ENCODE measurements at regions not wholly inside any gene's neighbourhood (a gene's known extent, or its start where the extent isn't known, plus 50 kb on each side); places are given as distances from the start of the nearest gene placed in this dataset.

DNA sequence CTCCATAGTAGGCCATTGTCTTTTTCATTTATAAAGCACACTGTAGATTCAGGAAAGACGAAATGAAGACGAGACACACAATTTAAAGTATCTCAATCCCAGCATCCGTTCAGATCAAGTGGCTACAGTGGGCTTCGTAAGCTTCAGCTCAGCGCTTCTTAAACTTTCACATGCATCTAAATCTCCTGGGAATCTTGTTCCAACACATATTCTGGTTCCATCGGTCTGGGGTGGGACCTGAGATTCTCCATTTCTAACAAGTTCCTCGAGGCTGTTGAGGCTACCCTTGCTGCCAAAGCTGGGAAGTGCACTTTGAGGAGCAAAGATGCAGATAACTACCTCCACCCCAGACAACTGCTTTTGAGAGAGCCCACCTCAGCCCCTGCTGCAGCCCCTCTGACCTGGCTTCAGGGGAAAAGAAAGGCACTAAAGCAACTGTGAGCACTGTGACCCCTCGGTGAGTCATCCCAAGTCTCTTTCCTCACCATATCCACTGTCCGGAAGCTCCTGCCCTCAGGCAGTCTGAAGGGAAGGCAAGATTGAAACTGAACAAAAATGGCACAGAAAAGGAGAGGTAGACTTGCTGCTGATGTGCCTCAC is 201.1 kb upstream of the FBXO11 start:
- DNase-seq (ENCODE audit: low spot score): no peak

DNA sequence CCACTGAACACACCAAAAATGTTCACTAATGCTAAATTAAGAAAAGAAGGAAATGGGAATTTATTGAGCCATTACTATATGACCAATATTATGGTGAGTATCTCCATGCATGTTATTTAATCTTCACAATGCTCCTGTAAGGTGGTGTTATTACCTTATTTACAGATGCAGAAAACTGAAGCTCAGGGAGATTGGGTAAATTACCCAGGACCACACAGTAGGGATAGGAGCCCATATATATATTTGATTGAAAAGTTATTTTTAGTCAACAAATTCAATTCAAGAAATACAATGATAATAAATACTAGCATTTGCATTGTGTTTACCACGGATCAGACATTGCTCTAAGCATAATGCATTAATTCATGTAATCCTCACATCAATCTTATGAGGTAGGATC is 202.2 kb upstream of the FBXO11 start:
- DNase-seq (ENCODE audit: low spot score): no peak

DNA sequence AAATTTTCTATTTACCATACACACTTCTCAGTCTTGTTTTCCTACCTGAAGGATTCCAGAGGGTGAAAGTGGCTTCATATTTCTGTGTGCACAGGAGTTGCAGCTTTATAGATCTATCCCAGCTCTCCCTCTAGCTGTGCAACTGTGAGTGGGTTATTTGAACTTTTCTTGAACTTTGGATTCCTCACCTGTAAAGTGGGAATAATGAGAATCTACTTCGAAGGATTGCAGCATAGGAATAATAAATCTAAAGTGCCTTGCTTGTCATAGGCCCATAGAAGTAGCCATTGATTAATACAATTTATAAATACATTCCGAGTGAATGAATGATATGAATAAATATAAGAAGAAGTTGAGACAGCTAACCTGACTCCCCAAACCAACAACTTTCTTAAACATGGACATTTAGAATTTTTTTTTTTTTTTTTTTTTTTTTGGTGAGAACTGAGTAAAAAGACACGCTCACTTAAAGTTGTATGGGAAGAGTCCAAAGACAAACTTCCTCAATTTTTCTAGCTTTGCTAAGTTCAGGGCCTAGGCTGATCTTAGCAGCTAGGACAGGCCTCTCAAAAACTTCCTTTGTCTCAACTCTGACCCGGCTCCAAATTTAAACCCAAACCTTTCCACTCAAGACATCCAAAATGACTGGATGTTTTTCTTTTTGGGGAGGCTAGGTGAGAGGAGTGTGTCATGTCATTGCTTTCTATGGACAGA is 203.3 kb upstream of the FBXO11 start:
- no peak for DNase-seq (ENCODE audit: low spot score)

DNA sequence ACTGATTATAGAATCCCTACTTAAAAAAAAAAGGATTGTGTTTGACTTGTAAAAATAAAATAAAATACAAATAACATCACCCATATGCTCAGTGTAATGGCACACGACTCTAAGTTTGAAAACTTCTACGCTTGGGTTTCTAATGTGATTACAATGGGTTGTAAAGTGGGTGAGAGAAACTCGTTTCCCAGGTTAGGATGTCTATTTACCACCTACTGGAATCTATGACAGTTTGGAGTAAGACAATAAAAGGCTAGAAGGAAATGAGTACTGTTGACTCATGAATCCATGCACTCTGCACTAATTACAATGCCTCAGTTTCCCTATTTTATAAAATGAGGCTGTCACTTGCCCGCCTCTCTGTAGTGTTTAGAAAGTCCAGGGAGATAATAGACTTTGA is 204.0 kb upstream of the FOXN2 start:
- no peak for DNase-seq (ENCODE audit: low spot score)

DNA sequence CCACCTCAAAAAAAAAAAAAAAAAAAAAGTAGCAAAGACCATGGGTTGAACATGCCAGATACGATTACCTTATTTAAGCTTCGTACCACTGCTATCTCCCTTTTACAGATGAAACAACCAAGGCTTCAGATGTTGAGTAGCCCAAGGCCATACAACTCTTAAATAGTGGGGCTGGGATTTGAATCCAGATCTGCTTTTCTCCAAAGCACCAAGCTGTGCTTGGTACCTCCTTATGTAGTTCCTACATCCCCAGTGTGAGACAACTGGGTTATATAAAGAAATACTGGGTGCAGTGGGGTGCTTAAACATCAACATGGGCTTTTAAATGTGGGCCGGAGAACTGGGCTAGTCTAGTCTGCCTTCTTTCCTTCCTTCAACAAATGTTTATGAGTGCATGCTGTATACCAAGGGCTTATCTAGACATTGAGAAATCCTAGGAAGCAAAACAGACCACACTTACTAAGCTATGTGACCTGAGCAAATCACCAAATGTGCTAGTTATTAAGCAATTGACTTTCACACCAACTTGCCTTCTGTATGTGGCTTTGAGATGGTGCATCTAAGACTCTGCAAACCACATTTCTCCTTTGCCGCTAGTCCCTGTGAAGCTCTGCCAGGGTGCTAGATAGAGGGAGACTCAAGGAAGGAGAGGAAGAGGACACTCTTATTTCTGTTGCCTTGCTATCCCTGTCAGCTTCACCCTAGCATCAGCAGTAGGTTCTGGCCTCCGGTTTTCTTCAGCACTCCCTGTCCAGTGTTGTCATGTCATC is 201.4 kb upstream of the FOXN2 start:
- no peak for DNase-seq (ENCODE audit: low spot score)

DNA sequence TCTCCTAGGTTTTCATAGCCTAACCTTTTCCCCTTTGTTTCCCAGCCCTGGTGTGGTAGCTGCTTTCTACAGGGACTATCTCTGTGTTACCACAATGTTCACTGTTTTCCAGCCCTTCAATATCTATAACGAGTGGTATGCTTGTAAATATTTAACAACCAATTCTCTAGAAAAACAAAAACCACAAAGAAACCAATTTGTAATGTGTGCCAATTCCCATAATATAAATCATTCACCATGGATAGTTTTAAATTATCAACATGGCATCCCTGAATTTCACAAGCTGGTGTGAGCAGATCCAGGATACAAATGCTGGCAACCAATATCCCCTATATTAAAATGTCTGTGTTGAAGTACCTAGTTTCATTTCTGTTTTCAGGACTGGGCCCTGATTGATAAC is 200.7 kb upstream of the FOXN2 start:
- DNase-seq (ENCODE audit: low spot score): no peak

DNA sequence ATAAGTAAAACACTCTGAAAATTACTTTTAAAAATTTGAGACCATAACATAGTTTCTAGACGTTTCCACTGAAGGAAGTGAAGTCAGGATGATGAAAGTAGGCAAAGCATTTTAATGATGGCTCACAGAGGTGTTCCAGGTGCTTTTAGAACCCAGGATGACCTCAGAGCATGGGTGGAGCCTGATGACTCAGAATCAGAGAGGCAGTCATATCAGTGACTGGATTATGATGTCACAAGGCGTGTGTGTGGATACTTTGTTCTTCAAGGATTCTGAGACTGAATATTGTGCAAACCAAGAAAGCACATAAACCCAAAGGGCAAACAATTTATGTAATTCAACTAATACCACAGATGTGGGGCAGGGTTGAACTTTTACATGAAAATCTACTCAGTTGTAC is 200.2 kb upstream of the FOXN2 start:
- DNase-seq (ENCODE audit: low spot score): no peak

DNA sequence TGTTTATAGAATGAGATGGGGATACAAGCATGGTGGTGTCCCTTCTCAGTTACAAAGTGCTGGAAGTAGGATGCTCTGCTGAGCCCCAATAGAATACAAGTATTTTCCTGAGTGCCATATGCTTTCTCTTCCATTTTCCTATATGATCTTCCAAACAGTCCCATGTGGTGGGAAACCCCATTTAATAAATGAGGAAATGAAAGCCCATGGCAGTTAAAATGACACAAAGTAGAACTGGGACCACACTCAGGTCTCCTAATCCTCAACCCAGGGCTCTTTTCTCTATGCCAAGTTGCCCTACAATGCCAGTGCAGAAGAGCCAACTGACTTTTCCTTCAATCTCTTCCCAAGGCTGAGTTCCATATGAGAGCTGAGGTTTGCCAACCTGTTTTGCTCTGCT is 198.0 kb upstream of the FOXN2 start:
- DNase-seq (ENCODE audit: low spot score): no peak

DNA sequence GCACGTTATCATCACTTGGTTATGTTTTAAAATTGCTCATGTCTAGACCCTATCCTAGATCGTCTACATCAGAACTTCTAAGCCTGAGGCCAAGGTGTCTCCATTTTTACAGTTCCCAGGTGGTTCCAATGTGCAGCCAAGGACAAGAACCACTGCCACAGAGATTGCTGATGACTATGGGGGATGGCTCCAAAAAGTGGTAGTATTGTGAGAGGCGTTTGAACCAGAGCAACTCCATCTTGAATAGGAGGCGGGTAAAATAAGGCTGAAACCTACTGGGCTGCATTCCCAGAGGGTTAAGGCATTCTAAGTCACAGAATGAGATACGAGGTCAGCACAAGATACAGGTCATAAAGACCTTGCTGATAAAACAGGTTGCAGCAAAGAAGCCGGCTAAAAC is 195.6 kb upstream of the FOXN2 start:
- no peak for DNase-seq (ENCODE audit: low spot score)

DNA sequence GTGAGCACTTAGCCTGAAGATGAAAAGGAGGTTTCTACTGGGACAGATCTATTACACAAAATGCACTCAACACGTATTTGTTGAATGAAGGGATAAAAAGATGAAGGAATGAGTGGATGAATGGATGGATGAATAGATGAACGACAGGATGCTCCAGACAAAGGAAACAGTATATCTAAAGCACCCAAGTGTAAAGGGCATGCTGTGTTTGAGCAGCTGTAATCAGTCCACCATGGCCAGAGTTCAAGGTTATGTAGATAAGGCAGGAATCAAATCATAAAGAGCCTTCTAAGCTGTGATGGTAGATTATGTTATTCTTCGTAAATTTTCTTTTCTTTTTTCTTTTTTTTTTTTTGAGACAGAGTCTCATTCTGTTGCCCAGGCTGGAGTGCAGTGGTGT is 194.4 kb upstream of the FOXN2 start:
- DNase-seq (ENCODE audit: low spot score): no peak

DNA sequence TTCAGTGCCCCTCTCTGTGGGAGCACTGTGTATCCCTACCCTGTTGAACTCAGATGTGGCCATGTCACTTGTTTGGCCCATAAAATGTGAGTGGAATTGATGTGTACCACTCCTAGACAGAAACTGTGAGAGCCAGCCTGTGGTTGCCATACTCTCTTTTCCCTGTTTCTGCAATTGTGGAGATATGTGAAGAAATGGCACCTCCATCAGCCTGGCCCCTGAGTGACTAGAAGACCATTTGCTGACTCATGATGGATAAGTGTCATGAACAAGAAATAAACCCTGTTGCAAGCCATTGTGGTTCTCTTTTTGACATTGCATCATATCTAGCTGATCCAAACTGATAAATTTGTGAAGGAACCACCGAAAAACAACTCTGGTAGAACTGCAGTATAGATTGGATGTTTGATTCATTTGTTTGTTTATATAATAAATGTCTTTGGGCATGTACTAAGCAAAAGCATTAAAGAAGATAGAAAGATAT is 193.7 kb upstream of the FOXN2 start:
- no peak for DNase-seq (ENCODE audit: low spot score)

DNA sequence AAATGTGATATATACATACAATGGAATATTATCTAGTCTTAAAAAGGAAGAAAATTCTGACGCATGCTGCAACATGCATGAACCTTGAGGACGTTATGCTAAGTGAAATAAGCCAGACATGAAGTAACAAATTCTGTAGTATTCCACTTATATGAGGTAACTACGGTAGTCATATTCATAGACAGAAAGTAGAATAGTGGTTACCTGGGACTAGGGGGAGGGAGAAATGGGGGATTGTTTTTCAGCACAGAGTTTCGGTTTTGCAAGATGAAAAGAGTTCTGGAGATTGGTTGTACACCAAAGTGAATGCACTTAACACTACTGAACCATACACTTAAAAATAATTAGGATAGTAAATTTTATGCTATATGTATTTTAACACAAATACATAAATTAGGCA is 192.3 kb upstream of the FOXN2 start:
- no peak for DNase-seq (ENCODE audit: low spot score)

DNA sequence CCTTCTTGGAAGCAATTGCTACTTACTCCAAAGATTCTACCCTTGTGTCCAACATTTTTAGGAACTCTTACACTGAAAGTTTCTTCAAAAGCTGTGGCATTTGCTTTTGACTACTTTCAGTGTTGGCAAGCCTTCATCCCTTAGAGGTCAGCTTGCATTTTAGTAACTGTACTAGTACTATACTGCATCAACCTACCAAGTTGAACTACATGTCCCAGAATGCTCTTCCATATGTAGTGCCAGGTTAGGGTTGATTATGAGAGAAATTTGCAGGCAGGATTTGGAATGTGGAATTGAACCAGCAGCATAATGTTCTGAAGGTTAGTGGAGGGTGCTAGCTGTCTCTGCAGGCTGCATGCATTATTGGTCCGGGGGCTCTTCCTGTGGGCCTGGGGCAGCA is 189.9 kb upstream of the FOXN2 start:
- DNase-seq (ENCODE audit: low spot score): no peak

DNA sequence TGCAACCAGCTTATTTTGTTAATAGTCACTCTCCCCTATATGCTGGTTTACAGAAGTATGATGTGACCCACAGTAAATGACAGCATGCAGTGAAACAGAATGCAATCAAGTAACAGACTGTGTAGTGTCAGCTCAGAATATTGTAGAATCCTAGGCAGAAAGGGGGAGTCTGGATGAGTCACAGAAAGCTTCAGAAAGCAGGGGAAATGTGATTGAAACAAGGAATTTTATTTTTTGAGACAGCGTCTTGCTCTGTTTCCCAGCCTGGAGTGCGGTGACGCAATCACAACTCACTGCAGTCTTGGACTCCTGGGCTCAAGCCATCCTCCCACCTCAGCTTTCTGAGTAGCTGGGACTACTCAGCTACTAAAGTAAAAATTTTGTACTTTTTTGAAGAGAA is 188.3 kb upstream of the FOXN2 start:
- DNase-seq (ENCODE audit: low spot score): no peak

DNA sequence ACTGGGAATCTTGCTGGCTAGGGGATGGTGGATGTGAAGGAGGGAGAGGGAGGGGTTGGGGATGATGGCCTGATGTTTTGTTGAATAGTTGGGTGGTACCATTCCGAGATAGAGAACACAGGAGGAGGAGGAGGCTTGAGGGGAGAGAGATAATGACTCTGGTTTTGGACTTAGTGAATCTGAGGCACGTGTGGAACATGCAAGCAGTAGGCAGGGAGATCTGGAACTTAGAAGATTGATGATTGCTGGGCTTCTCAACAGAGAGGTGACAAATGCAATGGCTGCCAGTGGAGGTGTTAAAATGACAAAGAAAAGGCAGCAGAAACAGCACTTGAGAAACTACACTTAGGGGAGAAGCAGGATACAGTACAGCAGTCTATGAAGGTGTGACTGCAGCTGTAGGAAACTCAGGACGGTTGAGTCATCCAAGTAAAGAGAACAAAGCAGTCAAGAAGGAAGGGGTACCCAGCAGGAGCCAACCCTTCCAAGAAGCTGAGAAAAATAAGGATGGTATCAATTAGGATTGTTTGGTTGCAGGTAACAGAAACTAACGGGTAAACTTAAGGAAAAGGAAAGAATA is 186.8 kb upstream of the FOXN2 start:
- DNase-seq (ENCODE audit: low spot score): no peak

DNA sequence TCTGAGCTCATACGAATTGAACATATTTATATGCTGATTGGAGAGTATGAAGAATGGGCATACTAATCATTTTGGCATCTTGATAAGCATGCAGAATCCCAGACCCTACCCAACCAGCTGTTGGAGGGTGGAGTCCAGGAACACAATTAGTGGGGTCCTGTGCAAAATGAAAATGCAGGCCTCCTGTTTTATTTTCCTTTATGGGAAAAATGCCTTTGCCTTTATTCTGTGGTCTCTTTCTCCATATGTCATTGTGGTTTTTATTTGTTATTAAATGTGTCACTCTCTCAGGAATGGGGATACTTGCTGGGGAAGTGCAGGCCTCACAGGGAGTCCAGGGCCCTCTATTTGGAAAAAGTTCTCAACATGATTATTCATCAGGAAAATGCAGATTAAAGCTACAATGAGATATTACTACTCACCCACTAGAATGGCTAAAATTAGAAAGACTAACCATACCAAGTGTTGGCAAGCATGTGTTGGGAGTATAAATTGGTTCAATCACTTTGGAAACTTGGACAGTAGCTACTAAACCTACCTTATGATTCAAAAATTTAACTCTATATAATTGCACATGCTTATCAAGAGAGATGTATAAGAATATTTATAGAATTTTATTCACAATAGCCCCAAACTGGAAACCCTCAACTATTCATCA is 185.1 kb upstream of the FOXN2 start:
- no peak for DNase-seq (ENCODE audit: low spot score)

DNA sequence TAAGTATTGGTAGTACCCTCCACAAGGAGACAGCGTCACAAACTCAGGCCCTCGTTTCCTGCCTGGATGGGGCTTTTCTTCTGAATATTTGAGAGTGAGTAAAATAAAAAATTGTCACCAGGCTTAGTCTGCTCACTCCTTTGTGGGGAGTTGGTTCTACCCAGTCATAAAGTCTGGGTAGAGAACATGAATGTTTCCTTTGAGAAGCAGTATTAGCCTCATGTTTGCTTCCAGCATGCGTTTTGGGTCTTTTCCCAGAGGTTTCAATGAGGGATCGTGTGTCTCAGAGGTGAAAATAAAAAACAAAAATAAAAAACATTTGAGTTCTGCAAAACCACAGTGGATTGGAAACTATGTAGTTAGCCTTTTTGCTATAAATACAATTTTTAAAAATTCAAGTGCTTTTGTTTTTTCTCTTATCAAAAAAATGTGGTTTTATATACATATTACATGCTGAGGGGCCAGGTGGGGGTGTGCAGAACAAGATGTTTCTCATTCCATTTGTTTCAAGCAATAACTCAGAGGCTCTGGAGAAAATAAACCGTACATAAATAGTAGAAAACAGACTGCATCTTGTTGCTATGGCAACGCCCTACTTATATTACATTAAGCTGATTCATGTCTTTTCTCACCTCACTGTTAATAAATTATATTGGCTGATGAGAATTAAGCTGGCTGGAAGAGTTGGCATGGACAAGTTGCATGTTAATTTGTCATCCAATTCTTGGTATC is 182.8 kb upstream of the FOXN2 start:
- DNase-seq (ENCODE audit: low spot score): no peak

DNA sequence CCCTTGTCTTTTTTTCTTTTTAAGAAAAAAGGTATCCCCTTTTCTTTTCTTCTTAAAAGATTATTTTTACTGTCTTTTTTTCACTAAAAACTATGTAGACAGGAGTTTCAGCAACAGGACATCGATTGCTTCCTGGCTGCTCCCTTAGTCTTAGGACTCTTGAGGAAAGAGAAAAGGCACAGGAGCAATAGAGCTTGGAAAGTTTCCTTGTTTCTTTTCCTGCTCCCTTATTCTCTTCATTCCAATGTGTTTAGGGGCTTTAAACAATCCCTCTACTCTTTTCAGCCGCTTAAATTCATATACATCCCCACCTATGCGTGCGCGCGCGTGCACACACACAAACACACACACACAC is 182.2 kb upstream of the FOXN2 start:
- DNase-seq (ENCODE audit: low spot score): no peak

DNA sequence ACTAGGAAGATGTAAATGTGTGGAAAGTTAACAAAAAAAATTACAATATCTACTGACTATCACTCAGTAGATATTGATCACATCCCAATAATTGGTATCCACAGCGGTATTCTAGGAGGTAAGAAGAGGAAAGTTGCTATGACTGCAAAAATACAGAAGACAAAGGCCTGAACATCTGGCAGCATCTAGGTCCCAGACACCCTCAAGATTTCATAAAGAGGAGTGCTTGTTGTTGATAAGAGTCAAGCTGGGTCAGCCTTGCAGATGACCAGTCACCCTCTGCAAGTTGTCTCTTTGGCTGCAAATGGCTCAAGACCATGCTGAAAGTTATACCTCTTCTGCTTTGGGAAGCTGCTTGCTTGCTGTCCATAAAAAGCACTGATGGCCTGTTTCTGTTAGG is 179.8 kb upstream of the FOXN2 start:
- DNase-seq (ENCODE audit: low spot score): no peak

DNA sequence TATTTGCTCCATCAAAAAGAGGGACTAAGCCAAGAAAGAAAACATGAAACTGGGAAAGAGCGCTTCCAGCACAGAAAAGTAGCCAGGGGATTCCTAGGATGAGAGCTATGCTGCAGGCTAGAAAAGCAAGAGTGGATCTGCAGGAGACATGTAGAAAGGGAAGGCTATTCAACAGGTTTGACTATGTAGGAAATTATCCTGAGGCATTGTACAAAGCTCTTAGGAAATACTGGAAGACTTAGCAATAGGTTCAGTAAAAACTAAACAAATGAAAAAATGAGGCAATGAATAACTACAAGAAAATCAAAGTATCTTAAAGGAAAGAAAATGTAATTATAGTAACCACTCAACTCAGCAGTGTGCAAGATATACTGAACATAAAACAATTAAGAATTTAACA is 178.7 kb upstream of the FOXN2 start:
- DNase-seq (ENCODE audit: low spot score): no peak

DNA sequence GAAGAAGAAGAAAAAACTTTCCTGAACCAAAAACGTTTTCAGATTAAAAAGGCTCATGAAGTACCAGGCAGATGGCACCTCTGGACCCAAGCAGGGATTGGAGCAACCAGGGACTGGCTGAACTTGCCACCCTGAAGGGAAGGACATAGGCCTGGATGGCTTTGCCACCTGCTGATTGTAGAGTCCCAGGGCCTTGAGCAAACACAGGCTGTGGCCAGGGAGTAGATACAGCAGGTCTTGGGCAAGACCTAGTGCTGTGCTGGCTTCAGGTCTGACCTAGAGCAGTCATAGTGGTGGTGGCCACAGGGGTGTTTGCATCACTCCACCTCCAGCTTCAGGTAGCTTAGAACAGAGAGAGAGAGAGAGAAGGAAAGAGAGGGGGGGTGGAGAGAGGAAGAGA is 176.7 kb upstream of the FOXN2 start:
- no peak for DNase-seq (ENCODE audit: low spot score)

DNA sequence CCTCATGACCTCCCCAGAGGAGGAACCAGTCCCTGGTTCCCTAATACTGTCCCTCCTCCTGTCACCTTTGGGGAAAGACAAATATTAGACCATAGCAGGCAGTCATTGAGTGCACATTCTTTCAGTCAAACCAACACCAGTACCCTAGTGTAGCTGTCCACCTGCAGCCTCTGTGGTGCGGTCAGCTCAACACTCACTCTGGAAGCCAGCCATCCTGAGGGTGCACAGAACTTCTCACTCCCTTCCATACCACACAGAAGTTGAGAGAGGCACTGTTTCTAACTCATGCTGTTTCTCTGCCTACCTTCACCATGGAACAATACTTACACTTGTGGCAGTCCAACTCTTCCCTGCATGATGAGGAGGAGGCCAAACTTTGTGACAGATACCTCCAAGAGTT is 175.6 kb upstream of the FOXN2 start:
- no peak for DNase-seq (ENCODE audit: low spot score)
